Activated CD4-positive, CD25-positive, alpha-beta regulatory T cell treated with anti-CD3 and anti-CD28 coated beads, Interleukin-2, amount 50 U/mL, for 72 hours (primary cell): ENCODE measurements at regions not wholly inside any gene's neighbourhood (a gene's known extent, or its start where the extent isn't known, plus 50 kb on each side); places are given as distances from the start of the nearest gene placed in this dataset.
"Not testable (repeated sequence)": the region's sequence is repeated elsewhere in the genome, so short reads cannot be mapped to it uniquely, and the experiment has no call there.

Source experiments
- DNase-seq: peaks from one replicate; pipeline ENCODE4 v3.0.0; 2021

DNA sequence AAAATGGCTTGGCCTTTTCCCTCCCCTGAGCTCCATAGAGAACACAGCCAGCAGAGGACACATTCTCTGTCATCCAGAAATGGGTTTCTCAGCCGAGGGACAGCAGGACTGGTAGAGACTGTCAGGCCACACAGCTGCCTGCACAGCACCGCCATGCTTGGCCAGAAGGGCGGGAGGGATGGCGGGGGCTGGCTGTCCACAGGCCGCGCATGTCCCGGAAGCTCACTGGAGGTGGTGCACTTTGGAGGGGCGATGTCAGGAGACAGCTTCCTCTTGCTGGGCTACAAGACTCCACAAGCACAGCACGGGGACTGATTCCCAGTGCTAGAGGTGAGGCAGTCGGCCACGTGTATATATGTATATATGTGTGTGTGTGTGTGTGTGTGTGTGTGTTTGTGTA is 125.3 kb downstream of the GOLGA6L4 start:
- DNase-seq, result not testable (repeated sequence)

GRCh38 chr15:84384421-84384820 is 148.8 kb downstream of the GOLGA6L4 start:
- DNase-seq, result not testable (repeated sequence)

DNA sequence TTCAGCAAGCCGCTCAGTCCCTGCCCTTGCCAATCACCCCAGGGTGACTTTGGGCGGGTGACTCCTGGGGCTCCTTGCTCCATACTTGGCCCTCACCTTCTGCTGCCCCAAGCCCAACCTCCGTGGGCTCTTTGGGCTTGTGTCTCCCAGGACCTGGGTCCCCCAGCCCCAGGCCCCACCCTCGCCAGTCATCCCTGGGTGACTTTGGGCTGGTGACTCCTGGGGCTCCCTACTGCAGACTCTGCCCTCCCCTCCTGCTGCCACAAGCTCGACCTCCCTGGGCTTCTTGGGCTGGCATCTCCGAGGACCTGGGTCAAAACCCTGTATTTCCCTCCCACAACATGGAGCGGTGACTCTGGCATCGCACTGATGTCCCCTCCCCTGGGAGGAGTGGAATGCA is 151.5 kb downstream of the GOLGA6L4 start:
- peak; percentile 17 for DNase-seq

- not testable (repeated sequence) for DNase-seq
Observed at GRCh38 chr15:84388201-84388600, 152.6 kb downstream of the GOLGA6L4 start.

DNA sequence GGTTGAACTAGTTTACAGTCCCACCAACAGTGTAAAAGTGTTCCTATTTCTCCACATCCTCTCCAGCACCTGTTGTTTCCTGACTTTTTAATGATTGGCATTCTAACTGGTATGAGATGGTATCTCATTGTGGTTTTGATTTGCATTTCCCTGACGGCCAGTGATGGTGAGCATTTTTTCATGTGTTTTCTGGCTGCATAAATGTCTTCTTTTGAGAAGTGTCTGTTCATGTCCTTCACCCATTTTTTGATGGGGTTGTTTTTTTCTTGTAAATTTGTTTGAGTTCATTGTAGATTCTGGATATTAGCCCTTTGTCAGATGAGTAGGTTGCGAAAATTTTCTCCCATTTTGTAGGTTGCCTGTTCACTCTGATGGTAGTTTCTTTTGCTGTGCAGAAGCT is 153.1 kb downstream of the GOLGA6L4 start:
- not testable (repeated sequence) for DNase-seq

DNA sequence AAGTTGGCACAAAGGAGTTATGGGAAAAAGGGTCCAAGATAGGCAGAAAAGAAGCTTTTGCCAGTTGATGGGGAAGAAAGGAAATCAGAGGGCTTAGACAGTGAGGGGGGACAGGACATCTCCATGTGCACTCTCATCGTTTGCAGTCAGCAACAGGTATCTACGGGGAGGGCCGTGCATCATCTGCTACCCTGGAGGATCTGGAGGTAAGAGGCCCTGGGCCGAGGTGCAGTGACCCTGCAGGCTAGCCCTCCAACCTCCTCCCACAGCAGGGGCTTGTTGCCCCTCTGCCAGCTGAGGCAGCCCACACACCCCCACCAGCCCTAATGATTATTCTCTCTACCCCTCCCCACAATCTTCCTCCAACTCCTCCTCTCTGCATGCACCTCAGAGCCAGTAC is 154.8 kb downstream of the GOLGA6L4 start:
- DNase-seq, result not testable (repeated sequence)

DNA sequence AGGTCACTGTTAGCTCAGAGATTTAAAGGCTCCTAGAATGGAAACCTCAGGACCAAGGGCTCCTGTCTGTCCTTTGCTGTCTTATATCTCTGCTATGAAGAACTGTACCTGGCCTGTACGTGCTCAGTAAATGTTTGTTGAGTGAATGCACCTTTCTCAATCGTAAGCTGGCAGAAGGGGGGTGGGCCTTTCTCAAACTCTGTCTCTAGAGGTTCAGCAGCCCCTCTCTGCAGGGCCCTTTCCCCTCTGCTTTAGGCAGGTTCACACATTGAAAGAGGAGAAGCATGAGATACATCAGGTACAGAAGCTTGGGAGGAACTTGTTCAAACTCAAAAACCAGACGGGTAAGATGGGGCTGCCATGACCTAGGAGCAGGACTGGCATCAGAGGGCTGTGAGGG is 155.6 kb downstream of the GOLGA6L4 start:
- no peak for DNase-seq

DNA sequence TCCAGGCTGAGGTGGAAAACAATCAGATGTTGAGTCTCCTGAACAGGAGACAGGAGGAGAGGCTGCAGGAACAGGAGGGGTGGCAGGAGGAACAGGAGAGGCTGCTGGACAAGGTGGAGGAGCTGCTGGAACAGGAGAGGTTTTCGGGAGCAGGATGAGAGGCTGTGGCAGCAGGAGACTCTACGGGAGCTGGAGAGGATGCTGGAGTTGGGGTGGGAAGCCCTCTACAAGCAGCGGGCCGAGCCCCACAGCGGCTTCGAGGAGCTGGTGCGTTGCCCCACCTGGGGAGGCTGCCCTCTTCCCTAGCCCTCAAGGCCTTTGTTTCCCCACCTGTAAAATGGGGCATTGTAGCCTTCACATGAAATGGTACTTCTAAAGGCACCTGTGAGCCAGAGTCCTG is 156.4 kb downstream of the GOLGA6L4 start:
- DNase-seq, result peak; percentile 19

DNA sequence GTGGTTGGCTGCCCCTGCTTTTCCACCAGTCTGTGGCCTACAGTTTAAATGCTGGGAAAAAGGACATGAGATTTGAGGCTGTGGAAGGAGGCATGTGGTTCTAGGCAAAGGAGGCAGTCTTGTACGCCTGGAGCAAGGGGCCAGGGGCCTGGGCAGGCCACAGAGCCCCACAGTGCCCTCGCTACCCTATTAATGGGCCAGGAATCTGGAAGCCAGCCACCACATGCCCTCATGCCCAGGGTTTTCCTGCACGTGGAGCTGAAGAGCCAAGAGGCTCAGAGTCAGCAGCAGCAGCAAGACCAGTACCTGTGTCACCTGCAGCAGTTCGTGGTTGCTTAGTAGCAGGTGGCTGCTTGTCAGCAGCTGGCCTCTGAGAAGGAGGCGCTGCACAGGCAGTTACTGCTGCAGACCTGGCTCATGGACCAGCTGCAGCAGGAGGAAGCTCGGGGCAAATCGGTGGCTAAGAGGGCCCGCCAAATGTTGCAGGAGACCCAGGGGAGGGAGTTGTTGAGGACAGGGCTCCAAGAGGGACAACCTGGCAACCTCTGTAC is 157.9 kb downstream of the GOLGA6L4 start:
- DNase-seq, result peak; percentile 2

DNA sequence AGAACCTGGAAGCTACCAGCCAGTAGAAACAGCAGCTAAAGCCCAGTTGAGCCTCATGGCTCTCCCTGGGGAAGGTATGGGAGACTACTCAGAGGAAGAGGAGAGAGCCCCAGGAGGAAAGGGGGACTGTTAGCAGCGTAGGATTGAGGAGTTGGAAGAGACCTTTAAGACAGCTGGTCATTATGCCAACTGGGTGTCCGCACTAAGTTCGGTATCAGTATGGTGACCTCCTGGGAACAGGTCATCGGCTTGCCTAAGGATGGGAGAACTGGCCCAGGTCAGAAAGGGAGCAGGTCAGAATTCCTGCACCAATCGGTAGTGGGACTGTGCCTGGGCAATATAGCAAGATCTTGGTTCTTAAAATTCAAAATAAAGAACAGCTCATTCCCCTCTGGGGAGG is 158.4 kb downstream of the GOLGA6L4 start:
- DNase-seq, result peak; percentile 16

DNA sequence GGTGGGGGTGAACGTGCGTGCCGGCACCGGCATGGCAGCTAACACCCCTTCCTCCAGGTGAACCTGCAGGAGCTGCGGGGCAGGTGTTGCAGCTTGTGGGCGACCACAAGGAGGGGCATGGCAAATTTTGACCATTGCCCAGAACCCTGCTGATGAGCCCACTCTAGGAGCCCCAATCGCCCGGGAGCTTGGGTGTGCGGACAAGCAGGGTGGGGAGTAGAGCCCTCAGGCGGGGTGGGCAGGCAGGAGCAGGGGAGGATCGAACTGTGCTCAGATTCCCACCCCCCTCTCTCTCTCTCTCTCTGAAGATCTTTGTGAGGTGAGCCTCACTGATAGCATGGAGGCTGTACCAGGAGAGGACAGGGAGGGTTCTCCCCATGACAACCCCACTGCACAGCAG is 159.8 kb downstream of the GOLGA6L4 start:
- DNase-seq, result not testable (repeated sequence)

- peak; percentile 8 for DNase-seq
Observed at GRCh38 chr15:84395881-84396280, 160.3 kb downstream of the GOLGA6L4 start.

DNA sequence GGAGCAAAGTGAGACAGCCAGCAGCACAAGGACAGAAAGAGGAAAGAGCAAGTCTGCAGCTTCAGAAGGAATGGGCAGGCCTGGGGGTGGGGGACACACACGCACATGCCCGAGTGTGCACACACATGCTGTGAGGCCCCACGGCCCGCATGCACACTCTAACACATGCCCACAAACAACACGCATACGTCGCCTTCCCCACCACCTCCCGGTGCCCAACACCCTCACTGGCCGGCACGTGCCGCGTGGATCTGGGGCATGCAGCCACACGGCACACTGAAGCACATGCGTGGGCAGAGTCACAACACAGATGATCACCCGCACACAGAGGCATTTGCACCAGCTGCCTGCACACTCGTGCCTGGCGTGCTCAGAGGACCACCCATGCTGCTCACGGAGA is 161.5 kb downstream of the GOLGA6L4 start:
- peak; percentile 21 for DNase-seq

GRCh38 chr15:84398087-84398486 is 162.5 kb downstream of the GOLGA6L4 start:
- peak; percentile 8 for DNase-seq

DNA sequence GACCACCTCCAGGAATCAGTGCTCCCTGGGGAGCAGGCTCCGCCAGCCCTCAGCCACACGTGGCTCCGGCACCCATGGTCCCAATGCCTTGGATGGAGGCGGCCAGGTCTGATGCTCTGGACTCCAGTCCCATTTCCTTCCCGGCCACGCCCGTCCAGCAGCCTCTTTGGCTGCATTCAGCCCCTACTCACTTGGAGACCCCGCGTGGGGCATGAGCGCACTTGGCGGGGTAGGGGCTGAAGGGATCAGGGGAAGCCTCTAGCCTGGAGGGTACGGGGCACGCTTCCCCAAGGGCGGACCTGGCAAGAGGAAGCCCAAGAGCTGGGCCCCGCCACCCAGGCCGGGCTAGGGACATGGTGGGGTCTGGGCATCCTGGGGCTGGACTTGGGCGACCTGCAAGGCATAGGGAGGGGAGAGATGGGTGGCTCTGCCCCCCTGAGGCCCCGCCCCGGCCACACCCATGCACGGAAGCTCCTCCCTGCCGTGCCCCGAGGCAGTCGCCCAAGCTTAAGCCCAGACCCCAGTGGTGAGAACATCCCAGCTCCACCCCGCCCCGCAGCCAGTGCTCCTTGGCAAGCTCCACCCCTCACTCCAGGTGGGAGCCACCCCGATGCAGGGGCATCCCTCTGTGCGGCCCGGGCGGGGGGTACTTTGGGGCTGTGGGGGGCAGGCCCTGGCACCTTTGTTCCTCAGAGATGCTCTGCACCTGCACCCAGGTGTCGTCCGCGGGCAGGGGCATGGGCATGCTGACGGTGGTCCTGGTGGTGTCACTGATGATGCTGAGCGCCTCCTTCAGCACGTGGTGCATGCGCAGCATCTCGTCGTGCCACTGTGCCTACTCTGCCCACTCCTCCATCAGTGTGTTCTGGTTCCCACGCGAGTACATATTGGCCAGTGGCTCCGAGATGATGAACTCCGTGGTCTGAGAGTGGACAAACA is 163.5 kb downstream of the GOLGA6L4 start:
- peak; percentile 23 for DNase-seq

GRCh38 chr15:84400017-84400740 is 164.6 kb downstream of the GOLGA6L4 start:
- peak; percentile 6 for DNase-seq

DNA sequence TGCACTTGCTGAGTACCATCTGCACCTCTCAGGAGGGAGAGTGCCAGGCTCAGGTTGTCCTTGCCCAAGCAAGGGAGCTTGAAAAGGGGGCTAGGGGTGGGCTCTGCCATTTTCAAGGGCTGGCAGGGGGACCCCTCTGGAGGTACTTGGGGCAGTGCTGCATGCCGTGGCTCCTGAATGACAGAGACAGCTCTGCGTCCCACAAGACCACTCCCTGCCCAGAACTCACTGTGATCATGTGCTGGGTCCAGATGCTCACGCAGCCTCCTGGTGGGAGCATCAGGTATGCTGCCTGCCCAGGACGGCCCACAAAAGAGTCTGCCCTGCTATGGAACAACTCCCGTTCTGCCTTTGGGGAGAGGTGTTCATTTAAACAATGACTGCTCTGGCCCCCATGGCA is 165.2 kb downstream of the GOLGA6L4 start:
- DNase-seq, result peak; percentile 19

- not testable (repeated sequence) for DNase-seq
Observed at GRCh38 chr15:84401461-84401860, 165.9 kb downstream of the GOLGA6L4 start.

GRCh38 chr15:84401891-84402840 is 166.6 kb downstream of the GOLGA6L4 start:
- DNase-seq, result peak; percentile 17

DNA sequence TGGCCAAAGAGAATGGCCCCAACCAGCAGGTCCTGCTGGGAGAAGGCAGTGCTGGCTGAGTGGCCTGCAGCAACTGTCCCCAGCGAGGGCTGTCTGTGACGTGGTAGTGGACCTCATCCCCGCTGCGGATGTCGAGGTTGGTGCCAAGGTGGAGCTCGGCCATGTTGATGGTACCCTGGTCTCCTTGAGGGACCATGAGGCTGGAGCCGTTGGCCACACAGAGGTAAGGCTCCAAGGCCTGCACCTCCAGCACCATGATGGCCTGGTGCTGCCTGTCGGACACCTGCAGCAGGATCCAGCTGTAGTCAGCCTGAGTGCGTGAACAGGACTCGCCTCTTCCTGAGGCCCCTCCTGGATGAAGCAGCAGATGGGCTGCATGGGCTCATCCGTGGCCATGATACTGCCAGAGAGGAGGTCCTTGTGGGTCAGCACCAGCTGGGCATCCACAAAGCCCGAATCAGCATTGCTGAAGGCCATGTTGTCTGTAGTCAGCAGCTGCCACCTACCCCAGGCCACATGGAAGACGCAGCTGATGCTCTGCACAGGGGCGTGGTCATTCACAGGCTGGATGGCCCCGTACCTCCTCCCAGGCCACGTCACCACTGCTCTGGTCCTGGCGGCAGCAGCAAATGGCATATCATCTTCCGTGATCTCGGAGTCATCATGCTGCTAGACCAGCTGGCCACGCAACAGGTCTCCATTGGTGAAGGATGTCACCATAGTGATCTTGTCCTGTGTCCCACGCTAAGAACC is 167.5 kb downstream of the GOLGA6L4 start:
- peak; percentile 15 for DNase-seq

GRCh38 chr15:84409357-84409756 is 173.8 kb downstream of the GOLGA6L4 start:
- not testable (repeated sequence) for DNase-seq
